Esophagus squamous epithelium (tissue), 4 donors: ENCODE measurements at regions not wholly inside any gene's neighbourhood (a gene's known extent, or its start where the extent isn't known, plus 50 kb on each side); places are given as distances from the start of the nearest gene placed in this dataset.

ENCODE experiments used
- CTCF ChIP-seq, 6 experiments: fragments of 450-650 bp in 4 of 6; fragments of 200-600 bp in 2 of 6; sonication (generic) in 2 of 6; IDR thresholded peaks; one replicate each; pipeline ENCODE4 v1.5.1; 2016 to 2019; ENCODE audit warnings: antibody characterized with exemption in 6 of 6, mild to moderate bottlenecking in 4 of 6, moderate library complexity in 4 of 6
- POLR2A ChIP-seq, 4 donors: fragments of 450-650 bp; IDR thresholded peaks; one replicate each; pipeline ENCODE4 v1.6.1; 2017; ENCODE audit warnings: antibody characterized with exemption in 4 of 4, mild to moderate bottlenecking in 4 of 4, moderate library complexity in 3 of 4

GRCh38 chr5:104526866-104527265 is 964.3 kb upstream of the NUDT12 start:
- TF ChIP-seq CTCF (IDR thresholded peaks at IDR 0.05) (no peak), POLR2A (IDR thresholded peaks at IDR 0.05) (no peak)
